ENCODE measurements at regions not wholly inside any gene's neighbourhood (a gene's known extent, or its start where the extent isn't known, plus 50 kb on each side); places are given as distances from the start of the nearest gene placed in this dataset.

GRCh38 chr2:145657265-145657664 lies 1137.3 kb upstream of the ZEB2 start:
- TF ChIP-seq POLR2A (IDR thresholded peaks at IDR 0.05) = no peak
- TF ChIP-seq CTCF (IDR thresholded peaks at IDR 0.05) = no peak

All from uterus (tissue), 2 donors.